Ovary (tissue), 7 donors: ENCODE measurements at regions not wholly inside any gene's neighbourhood (a gene's known extent, or its start where the extent isn't known, plus 50 kb on each side); places are given as distances from the start of the nearest gene placed in this dataset.

Source experiments
- DNase-seq, 5 donors: peaks; one replicate each; pipeline ENCODE4 v3.0.0-alpha.2; 2019 to 2020
- H3K27ac ChIP-seq, 2 donors: fragments of 200-600 bp; one replicate each; pipeline versions ENCODE4 v1.5.1 to v1.8.0; 2019 to 2022
- H3K27me3 ChIP-seq: fragments of 200-600 bp; one replicate; pipeline ENCODE4 v1.8.0; 2022
- H3K36me3 ChIP-seq: fragments of 200-600 bp; sonication (generic); one replicate; pipeline ENCODE4 v1.5.1; 2019
- H3K4me1 ChIP-seq: one replicate; pipeline ENCODE4 v1.8.1; 2013; ENCODE audit warnings: mild to moderate bottlenecking, moderate library complexity; ENCODE audit not compliant: insufficient read depth
- H3K4me3 ChIP-seq: fragments of 200-600 bp; sonication (generic); one replicate; pipeline ENCODE4 v1.5.1; 2017
- H3K9me3 ChIP-seq, 2 donors: fragments of 200-600 bp in 1 of 2; sonication (generic) in 1 of 2; one replicate each; pipeline versions ENCODE4 v1.5.1 to v1.8.1; 2013 to 2019; ENCODE audit warnings: mild to moderate bottlenecking in 1 of 2, moderate library complexity in 1 of 2
- EP300 ChIP-seq: sonication (generic); formaldehyde crosslinking; IDR thresholded peaks from one replicate; pipeline ENCODE4 v1.6.1; 2017; ENCODE audit warnings: antibody characterized with exemption
- POLR2A ChIP-seq: fragments of 450-650 bp; IDR thresholded peaks from one replicate; pipeline ENCODE4 v1.6.1; 2017; ENCODE audit warnings: antibody characterized with exemption, mild to moderate bottlenecking, moderate library complexity
- WGBS, 3 donors: extraction: QIAGEN DNeasy Blood & Tissue Kit in 1 of 3; methylation state at CpG; one replicate each; pipeline versions ENCODE4 v1.1.5 to v1.1.7; 2013 to 2017; 5-methylcytosine and 5-hydroxymethylcytosine counted together
- intact Hi-C, 4 donors: fragments of 100-400 bp; cut with DNase I; formaldehyde crosslinking; loops; one replicate each; pipeline versions ENCODE4 v1.11.0 to v1.15.1; 2022 to 2023
- TF ChIP-seq, protein P1 (sequence below), 3 donors: fragments of 450-650 bp in 2 of 3; fragments of 200-600 bp in 1 of 3; IDR thresholded peaks; one replicate each; pipeline versions ENCODE4 v1.5.1 to v1.8.0; 2016 to 2022; ENCODE audit warnings: antibody characterized with exemption in 3 of 3, mild to moderate bottlenecking in 1 of 3
- donor health status: DM: no; HTN: no; CAD: no; lungs with moderate emphysema.
- donor health status: DM: no; HTN: no; CAD: no.
- donor health status: Bipolar disorder and iron deficiency.
- donor health status: DM: no; HTN: no; CAD: no.
- donor health status: DM: yes; HTN: yes; CAD: no.

DNA sequence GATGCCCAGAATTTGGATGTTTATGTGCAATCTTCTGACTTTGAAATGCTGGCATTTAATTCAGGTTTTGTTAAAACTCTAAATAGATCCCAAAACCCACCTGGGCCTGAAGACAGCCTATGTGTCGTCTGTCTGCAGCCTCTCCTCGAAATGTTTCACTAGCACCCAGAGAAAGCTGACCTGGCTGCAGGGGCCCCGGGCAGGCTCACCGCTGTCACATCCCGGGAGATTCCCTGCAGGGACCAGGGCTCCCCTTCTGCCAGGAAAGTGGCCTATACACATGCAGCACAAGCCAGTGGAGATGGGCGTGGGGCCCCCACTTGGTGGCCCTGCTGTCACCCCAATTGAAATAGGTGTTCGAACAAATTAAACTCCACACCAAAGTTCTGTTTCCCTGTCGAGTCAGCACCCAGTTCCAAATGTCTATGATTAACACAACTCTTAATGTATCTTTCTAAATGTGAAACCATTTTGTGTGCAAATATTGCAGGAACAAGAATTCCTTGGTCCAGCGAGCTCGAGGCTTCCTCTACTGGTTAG is 145.8 kb upstream of the ZNF507 start:
- Histone ChIP-seq H3K27me3 (no peaks in the 10 kb centered on the region), H3K36me3 (no peaks in the 10 kb centered on the region), H3K4me3 (no peak overlapping the region), H3K9me3 (no peaks in the 10 kb centered on the region), H3K27ac (no peak overlapping the region), H3K4me1 (no peaks in the 10 kb centered on the region)
- 85 to 90% (median 87%) methylated on average over 10 of the region's 10 CpGs for WGBS, 3 donors
- no peak for DNase-seq
- TF ChIP-seq POLR2A, result no peak
- TF ChIP-seq, protein P1, sequence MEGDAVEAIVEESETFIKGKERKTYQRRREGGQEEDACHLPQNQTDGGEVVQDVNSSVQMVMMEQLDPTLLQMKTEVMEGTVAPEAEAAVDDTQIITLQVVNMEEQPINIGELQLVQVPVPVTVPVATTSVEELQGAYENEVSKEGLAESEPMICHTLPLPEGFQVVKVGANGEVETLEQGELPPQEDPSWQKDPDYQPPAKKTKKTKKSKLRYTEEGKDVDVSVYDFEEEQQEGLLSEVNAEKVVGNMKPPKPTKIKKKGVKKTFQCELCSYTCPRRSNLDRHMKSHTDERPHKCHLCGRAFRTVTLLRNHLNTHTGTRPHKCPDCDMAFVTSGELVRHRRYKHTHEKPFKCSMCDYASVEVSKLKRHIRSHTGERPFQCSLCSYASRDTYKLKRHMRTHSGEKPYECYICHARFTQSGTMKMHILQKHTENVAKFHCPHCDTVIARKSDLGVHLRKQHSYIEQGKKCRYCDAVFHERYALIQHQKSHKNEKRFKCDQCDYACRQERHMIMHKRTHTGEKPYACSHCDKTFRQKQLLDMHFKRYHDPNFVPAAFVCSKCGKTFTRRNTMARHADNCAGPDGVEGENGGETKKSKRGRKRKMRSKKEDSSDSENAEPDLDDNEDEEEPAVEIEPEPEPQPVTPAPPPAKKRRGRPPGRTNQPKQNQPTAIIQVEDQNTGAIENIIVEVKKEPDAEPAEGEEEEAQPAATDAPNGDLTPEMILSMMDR (IDR thresholded peaks at IDR 0.05), result no peak
- TF ChIP-seq EP300, result no peak
- intact Hi-C loops, result no loop called here

GRCh38 chr19:32200312-32201038 is 144.9 kb upstream of the ZNF507 start:
- 83 to 85% (median 85%) methylated on average over 9 of the region's 9 CpGs for WGBS, 3 donors
- intact Hi-C loops, result no loop called here

GRCh38 chr19:32201211-32201610 is 144.2 kb upstream of the ZNF507 start:
- Histone ChIP-seq H3K36me3 (no peaks in the 10 kb centered on the region), H3K9me3 (no peaks in the 10 kb centered on the region), H3K27ac (no peak overlapping the region), H3K27me3 (no peaks in the 10 kb centered on the region), H3K4me1 (no peaks in the 10 kb centered on the region), H3K4me3 (no peak overlapping the region)
- DNase-seq, result no peak
- TF ChIP-seq EP300 (no peak), POLR2A (no peak)
- TF ChIP-seq, protein P1 (IDR thresholded peaks at IDR 0.05), result no peak
- 88 to 97% (median 90%) methylated on average over 2 of the region's 2 CpGs for WGBS, 3 donors
- intact Hi-C loops, result no loop called here

More at GRCh38 chr19:32200312-32201038, 144.9 kb upstream of the ZNF507 start:
- no peak overlapping the region for H3K27ac ChIP-seq
- H3K4me3 ChIP-seq, result no peak overlapping the region
- no peaks in the 10 kb centered on the region for H3K4me1 ChIP-seq
- no peak for DNase-seq
- H3K36me3 ChIP-seq, result no peaks in the 10 kb centered on the region
- no peaks in the 10 kb centered on the region for H3K9me3 ChIP-seq
- TF ChIP-seq POLR2A (no peak), EP300 (no peak)
- TF ChIP-seq, protein P1 (IDR thresholded peaks at IDR 0.05), result no peak
- no peaks in the 10 kb centered on the region for H3K27me3 ChIP-seq

GRCh38 chr19:32201636-32202051 is 143.8 kb upstream of the ZNF507 start:
- no peaks in the 10 kb centered on the region for H3K27me3 ChIP-seq
- DNase-seq, result no peak
- WGBS, 3 donors, result 77 to 85% (median 78%) methylated on average over 15 of the region's 15 CpGs

More at GRCh38 chr19:32201636-32202051, 143.8 kb upstream of the ZNF507 start:
- intact Hi-C loops, result no loop called here
- TF ChIP-seq EP300 (no peak), POLR2A (no peak)
- TF ChIP-seq, protein P1 (IDR thresholded peaks at IDR 0.05), result no peak
- Histone ChIP-seq H3K36me3 (no peaks in the 10 kb centered on the region), H3K27ac (no peak overlapping the region), H3K4me3 (no peak overlapping the region), H3K4me1 (no peaks in the 10 kb centered on the region), H3K9me3 (no peaks in the 10 kb centered on the region)
